HG02798 (cell line): ENCODE measurements at regions not wholly inside any gene's neighbourhood (a gene's known extent, or its start where the extent isn't known, plus 50 kb on each side); places are given as distances from the start of the nearest gene placed in this dataset.

ENCODE experiments used
- ATAC-seq: cut with Tn5 transposase; IDR thresholded peaks from one replicate; pipeline ENCODE4 v1.9.1; 2021; ENCODE audit warnings: mild to moderate bottlenecking; ENCODE audit not compliant: unreplicated experiment, poor library complexity

DNA sequence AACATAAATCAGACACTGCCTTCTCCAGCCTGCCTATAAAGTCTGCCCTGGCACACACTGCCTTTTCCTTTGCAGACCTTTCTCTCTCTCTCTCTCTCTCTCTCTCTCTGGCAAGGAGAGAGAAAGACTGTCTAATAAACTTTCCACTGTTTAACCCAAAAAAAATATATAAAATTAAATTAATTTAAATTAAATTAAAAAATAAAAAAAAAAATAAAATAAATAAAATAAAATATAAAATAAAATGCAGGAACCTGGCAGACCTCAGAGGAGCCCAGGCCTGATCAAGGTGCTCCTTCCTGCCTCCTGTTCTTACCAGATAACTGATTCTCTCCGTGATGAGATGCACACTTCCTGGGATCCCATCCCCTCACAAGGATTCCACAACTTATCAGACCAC is 103.9 kb upstream of the VASH1 start:
- ATAC-seq = no peak

DNA sequence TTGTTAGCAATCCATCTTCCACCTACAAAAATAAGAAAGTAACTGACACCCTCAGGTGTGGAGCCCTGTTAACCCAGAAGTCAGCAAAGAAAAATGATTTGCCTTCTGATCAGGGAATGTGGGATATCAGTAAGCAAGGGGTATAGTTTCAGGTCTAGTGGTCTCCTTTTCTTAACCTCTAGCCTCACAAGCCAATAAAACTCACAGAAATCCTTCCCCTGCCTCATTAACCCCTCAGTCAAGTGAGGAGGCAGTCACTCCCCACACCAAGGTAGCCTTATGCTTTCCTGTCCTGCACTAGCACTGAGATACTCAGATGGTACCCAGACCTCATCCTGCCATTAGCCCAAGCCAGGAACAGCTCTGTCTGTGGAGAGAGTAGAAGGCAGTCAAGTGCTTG is 103.4 kb upstream of the VASH1 start:
- ATAC-seq = no peak

- ATAC-seq = no peak
Measured at GRCh38 chr14:76662580-76662979, 98.7 kb upstream of the VASH1 start.

- ATAC-seq = no peak
Measured at GRCh38 chr14:76664790-76665189, 96.5 kb upstream of the VASH1 start.

- ATAC-seq = no peak
Measured at GRCh38 chr14:76666746-76667145, 94.5 kb upstream of the VASH1 start.

DNA sequence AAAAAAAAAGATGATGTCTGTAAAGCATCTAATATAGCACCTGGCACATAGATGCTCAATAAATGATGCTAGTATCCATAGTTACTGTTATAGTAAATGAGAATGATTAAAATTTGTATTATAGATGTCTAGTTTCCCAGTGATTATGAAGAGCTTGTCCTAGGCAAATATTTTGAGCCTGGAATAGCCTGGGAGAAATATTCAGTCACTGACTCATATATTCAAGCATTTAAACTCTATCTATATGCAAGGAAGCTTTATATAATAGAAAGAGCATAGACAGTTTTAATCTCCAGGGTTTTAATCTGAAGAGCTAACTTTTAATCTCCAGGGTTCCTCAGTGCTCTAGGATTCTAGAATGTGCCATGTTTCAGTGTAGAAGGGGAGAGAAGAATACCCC is 91.5 kb upstream of the VASH1 start:
- no peak for ATAC-seq

DNA sequence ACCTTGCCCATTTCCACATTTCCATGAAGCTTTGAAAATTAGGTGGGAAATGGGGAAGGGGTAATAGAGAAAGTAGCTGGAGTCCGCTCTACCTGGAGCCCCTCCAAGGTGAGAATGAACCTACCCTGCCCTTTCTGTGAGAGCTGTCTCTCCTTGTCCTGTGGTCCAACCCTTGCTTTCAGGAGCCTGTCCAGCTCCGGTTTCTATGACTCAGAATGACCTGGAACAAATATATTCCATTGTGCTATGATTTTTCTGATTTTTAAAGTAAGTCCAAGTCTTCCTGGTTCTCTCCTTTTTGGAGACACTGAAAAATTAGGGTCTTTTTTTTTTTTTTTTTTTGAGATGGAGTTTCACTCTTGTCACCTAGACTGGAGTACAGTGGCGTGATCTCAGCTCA is 89.1 kb upstream of the VASH1 start:
- ATAC-seq = no peak

DNA sequence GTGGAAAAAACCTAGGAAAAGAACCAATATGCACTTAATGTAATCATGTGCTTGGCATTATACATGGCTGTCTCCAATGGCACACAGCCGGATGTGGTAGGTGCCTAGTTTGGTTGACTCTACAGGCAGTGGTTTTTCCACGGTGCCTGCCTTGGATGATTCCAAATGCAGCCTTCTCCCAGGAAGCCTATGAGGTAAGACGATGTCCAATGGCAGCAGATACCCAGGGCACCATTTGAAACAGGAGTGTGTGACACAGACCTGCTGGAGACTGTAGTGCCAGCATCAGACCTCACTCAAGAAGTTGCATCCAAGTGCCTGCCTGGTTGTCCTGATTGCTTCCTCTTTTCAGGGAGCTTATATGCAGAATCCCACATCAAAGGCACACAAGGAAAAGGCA is 88.0 kb upstream of the VASH1 start:
- ATAC-seq = no peak

DNA sequence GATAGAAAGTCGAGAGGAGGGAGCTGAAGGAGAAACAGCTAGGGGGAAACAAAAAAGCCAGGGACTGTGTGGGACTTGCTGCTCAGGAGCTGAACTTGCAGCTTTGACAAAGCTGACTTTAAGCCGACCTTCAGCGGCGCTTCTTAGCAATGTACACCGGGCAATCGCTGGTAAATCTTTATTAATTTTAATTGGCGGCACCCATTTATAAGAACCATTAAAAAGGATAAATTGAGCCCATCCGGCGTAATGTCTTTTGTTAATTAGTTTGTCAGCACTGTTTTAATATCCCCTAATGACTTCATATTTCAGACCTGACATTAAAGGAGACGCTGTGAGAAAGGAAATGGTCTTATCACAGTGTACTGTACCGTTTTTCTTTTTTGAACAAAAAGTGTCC is 86.2 kb upstream of the VASH1 start:
- no peak for ATAC-seq

DNA sequence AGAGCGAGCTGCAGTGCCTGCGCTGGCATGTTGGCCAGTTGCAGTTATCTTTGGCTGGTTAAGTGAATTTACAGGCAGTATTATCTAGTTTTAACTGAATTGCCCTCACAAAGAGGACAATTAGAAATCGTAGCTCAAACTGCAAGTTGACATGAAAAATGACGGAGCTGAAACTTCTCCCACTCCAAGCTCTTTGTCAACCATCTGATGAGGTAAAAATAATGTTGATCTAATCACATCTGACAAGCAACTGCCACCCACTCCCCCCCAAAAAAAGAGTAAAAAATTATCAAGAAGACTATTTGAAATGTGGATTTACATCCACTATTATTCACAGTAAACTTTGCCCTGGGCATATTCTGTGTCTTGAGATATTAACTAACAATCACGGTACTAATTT is 84.7 kb upstream of the VASH1 start:
- no peak for ATAC-seq

- ATAC-seq = no peak
Measured at GRCh38 chr14:76677534-76678145, 83.6 kb upstream of the VASH1 start.

- no peak for ATAC-seq
Measured at GRCh38 chr14:76678244-76678800, 82.9 kb upstream of the VASH1 start.

- no peak for ATAC-seq
Measured at GRCh38 chr14:76682367-76682766, 78.9 kb upstream of the VASH1 start.

- ATAC-seq = no peak
Measured at GRCh38 chr14:76686646-76687045, 74.6 kb upstream of the VASH1 start.

GRCh38 chr14:76687611-76688382 is 73.5 kb upstream of the VASH1 start:
- no peak for ATAC-seq

DNA sequence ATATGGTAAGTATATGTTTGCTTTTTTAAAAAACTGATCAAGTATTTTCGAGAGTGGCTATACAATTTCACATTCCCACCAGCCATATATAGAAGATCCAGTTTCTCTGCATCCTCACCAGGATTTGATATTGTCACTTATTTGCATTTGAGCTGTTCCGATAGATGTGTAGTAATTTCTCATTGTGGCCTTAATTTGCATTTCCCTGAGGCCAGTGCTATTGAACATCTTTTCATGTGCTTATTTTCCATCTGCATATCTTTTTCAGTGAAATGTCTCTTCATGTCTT is 72.9 kb upstream of the VASH1 start:
- ATAC-seq = no peak

DNA sequence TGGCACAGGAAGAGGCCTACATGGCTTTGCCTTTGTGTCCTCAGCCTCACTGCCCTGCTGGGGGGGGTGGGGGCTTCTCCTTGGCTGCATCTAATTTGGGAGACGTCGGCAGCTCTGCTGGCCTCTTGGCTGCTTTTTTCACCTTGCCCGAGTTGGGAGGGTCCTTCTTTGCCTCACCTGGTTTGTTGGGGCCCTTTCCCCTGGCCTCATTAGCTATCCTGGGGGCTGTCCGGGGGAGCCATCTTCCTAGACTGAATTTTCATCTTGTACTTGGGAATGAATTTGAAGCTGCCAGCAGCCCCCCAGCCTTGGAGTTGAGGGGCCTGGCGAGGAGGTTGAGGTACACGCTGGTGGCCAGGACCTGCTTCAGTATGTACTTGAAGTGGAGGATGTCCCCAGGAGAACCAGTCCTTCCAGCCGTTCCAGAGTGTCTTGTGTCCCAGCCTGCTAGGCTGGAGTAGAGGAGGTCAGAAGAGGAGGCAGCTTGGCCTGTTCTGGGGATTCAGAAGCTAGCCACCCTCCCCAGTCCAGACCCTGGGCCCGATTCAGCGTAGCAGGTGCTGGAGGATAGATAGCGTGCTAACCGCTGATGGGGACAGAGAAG is 70.7 kb upstream of the VASH1 start:
- no peak for ATAC-seq

DNA sequence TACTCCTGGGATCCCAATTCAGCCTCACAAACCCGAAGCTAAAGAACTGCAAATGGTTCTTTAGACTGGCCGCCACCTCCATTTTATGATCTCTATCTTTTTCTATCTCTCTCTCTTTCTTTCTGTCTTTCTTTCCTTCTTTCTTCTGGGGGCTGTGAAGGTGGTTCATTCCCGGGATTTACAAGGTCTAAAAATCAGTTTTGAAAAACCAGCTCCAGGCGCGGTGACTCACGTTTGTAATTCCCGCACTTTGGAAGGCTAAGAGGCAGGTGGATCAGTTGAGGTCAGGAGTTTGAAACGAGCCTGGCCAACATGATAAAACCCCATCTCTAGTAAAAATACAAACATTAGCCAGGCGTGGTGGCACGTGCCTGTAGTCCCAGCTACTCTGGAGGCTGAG is 67.2 kb upstream of the VASH1 start:
- no peak for ATAC-seq

DNA sequence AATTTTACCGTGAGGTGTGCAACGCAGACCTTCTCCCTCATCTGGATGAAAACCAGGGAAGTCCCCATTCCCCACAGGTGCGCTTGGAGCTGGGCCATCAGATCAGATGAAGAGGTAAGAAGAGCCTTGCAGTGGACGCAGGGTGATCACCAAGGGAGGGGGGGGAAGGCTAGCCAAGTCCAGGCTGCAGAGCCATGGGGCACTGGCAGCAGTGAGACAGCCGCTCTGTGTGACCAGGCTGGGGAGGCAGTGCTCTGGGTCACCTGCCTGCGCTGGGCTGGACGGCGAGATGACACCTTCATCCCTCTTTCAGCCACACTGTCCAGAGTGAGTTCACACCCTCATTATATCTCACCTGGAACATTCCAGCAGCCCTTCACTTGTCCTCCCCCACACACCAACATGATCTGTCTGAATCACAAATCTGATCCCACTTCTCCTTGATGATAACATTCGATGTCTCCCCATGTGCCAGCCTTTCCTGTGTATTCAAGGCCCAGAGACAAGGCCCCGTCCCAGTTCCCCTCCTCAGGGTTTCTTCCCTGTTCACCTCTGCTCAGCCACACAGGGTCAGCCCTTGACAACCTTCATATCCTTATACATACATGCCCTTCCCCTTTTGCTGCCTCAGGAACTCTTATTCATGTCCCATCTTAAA is 65.9 kb upstream of the VASH1 start:
- no peak for ATAC-seq

DNA sequence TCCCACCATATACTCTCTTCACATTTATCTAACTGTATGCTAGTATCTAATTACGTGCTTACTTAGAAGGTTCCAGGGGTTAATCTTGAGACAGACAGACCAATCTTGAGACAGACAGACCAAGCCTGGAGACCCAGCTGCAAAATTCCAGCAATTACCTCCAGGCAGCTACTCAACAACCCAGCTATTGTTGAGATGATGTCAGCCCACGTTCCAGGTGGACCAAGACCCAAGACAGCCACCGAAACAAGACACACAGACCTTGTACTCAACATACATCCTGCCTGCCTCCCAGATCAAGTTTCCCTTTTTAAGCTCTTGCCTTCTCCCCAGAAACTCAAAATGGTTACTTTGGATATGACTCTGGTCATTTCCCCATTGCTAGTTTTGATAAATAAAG is 64.9 kb upstream of the VASH1 start:
- ATAC-seq = no peak

GRCh38 chr14:76696791-76697190 is 64.5 kb upstream of the VASH1 start:
- ATAC-seq = no peak
